ENCODE measurements at regions not wholly inside any gene's neighbourhood (a gene's known extent, or its start where the extent isn't known, plus 50 kb on each side); places are given as distances from the start of the nearest gene placed in this dataset.
A peak's percentile ranks its signal among the peaks of the same experiment; 100 is the strongest.

DNA sequence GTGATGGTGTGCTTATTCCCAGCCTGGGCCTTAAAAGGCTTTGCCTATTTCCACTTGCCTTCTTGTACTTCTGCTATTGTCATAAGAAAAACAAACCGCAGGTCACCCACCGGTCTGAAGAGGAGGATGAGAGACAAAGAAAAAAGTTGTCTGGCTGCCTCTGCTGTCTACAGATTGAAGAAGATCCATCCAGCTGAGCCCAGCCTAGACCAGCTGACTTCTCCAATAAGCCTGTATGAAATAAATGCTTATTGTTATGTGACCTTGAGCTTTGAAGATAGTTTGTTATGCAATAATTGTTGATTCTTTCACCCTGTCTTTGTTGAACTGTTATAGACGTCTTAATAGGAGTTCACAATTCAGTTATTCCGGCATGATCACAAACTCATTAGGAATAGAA lies 223.8 kb upstream of the PRSS16 start:
- BruUV-seq (replicated peaks), result no TSS peak
- FAIRE-seq (no peak), ATAC-seq (no peak), DNase-seq (ENCODE audit: low spot score) (no peak)
- Histone ChIP-seq H3K4me2 (ENCODE audit: low read depth, low read length) (no peak overlapping the region), H3K27me3 (ENCODE audit: control insufficient read depth in 1 of 2, insufficient read depth in 2 of 2, low read length in 2 of 2) (no peaks in the 10 kb centered on the region), H3K9ac (ENCODE audit: insufficient read depth, low read depth, low read length) (no peak overlapping the region), H2AFZ (ENCODE audit: low read length) (no peak overlapping the region), H3K9me3 (ENCODE audit: low read length) (no peaks in the 10 kb centered on the region; the same call in 1 of the 2 replicates), H3K4me1 (ENCODE audit: insufficient read depth, low read length) (no peaks in the 10 kb centered on the region), H3K36me3 (replicated peaks in 1 of 2; ENCODE audit: control insufficient read depth in 1 of 2, insufficient read depth in 2 of 2, low read length in 2 of 2) (no peaks in the 10 kb centered on the region), H3K27ac (ENCODE audit: extremely low read length, insufficient read depth, low read length) (no peak overlapping the region), H3K4me3 (replicated peaks in 1 of 3; ENCODE audit: insufficient read depth in 1 of 3, low read depth in 2 of 3, low read length in 3 of 3) (no peak overlapping the region), H4K20me1 (ENCODE audit: insufficient read depth, low read length) (no peaks in the 10 kb centered on the region), H3K79me2 (ENCODE audit: insufficient read depth, low read length) (no peaks in the 10 kb centered on the region)
- POLR2A ChIA-PET, result no interaction called here
- TF ChIP-seq GABPA (IDR thresholded peaks at IDR 0.05; ENCODE audit: low read depth, low read length) (no peak), GABPA (CRISPR knock-in tag; IDR thresholded peaks at IDR 0.05; ENCODE audit: low read depth) (no peak), FOXK2 (IDR thresholded peaks at IDR 0.05) (no peak), SIX1 (CRISPR knock-in tag; IDR thresholded peaks at IDR 0.05; ENCODE audit: borderline replicate concordance) (no peak), HDAC1 (CRISPR knock-in tag; IDR thresholded peaks at IDR 0.05) (no peak), MIXL1 (CRISPR knock-in tag; IDR thresholded peaks at IDR 0.05) (no peak), ZNF792 (CRISPR knock-in tag; IDR thresholded peaks at IDR 0.05) (no peak), SP4 (CRISPR knock-in tag; IDR thresholded peaks at IDR 0.05) (no peak), CEBPB (IDR thresholded peaks at IDR 0.05; ENCODE audit: borderline replicate concordance, low read depth, low read length) (0 out of 2 replicates have a peak, but pooled peaks have one; percentile 46), SMAD3 (CRISPR knock-in tag; IDR thresholded peaks at IDR 0.05) (no peak), ZNF331 (CRISPR knock-in tag; IDR thresholded peaks at IDR 0.05) (peak; percentile 99), DNMT1 (CRISPR knock-in tag; IDR thresholded peaks at IDR 0.05) (no peak)
- 38% methylated on average over 4 of the region's 4 CpGs for WGBS (ENCODE audit: low lambda C conversion rate)
- intact Hi-C loops (cut with micrococcal nuclease; ENCODE audit: unreplicated experiment), result no loop called here
- in situ Hi-C loops (cut with HindIII; ENCODE audit: extremely low pct_ligation_motif_present, low pct_unique_long_range_greater_than_20kb), result no loop called here
- CTCF ChIA-PET (ENCODE audit: low intra/inter-chr PET ratio, low total read pairs), result no interaction called here

DNA sequence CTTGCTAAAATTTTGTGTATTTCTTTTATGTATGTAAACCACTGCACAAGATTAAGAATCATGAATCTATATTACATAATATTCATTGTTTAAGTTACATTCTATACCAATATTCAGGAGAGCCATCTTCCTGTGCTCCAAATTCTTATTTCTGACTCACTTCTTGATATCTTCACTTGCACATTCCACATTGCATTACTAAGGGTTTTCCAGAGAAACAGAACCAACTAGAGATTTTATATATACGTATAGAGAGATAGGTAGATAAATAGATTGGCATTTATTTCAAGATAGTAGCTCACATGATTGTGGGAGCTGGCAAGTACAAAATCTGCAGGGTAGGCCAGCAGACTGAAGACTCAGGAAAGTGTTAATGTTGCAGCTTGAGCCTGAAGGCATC lies 222.2 kb upstream of the PRSS16 start:
- Histone ChIP-seq H3K36me3 (replicated peaks in 1 of 2; ENCODE audit: control insufficient read depth in 1 of 2, insufficient read depth in 2 of 2, low read length in 2 of 2) (no peaks in the 10 kb centered on the region), H3K9me3 (ENCODE audit: low read length) (no peaks in the 10 kb centered on the region; the same call in 1 of the 2 replicates), H3K27ac (ENCODE audit: extremely low read length, insufficient read depth, low read length) (no peak overlapping the region), H4K20me1 (ENCODE audit: insufficient read depth, low read length) (no peaks in the 10 kb centered on the region), H3K4me3 (replicated peaks in 1 of 3; ENCODE audit: insufficient read depth in 1 of 3, low read depth in 2 of 3, low read length in 3 of 3) (no peak overlapping the region), H3K4me2 (ENCODE audit: low read depth, low read length) (no peak overlapping the region), H3K27me3 (ENCODE audit: control insufficient read depth in 1 of 2, insufficient read depth in 2 of 2, low read length in 2 of 2) (no peaks in the 10 kb centered on the region), H3K9ac (ENCODE audit: insufficient read depth, low read depth, low read length) (no peak overlapping the region), H2AFZ (ENCODE audit: low read length) (no peak overlapping the region), H3K4me1 (ENCODE audit: insufficient read depth, low read length) (no peaks in the 10 kb centered on the region), H3K79me2 (ENCODE audit: insufficient read depth, low read length) (no peaks in the 10 kb centered on the region)
- no peak for FAIRE-seq
- intact Hi-C loops (cut with micrococcal nuclease; ENCODE audit: unreplicated experiment), result no loop called here
- CTCF ChIA-PET (ENCODE audit: low intra/inter-chr PET ratio, low total read pairs), result no interaction called here
- no TSS peak for BruUV-seq (replicated peaks)
- POLR2A ChIA-PET, result no interaction called here
- WGBS (ENCODE audit: low lambda C conversion rate), result 38% methylated on average over 1 of the region's 1 CpG
- no peak for ATAC-seq
- TF ChIP-seq, protein P1, sequence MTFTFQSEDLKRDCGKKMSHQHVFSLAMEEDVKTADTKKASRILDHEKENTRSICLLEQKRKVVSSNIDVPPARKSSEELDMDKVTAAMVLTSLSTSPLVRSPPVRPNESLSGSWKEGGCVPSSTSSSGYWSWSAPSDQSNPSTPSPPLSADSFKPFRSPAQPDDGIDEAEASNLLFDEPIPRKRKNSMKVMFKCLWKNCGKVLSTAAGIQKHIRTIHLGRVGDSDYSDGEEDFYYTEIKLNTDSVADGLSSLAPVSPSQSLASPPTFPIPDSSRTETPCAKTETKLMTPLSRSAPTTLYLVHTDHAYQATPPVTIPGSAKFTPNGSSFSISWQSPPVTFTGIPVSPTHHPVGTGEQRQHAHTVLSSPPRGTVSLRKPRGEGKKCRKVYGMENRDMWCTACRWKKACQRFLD (CRISPR knock-in tag; IDR thresholded peaks at IDR 0.05; ENCODE audit: borderline replicate concordance), result no peak
- no peak for TF ChIP-seq ZNF3 (CRISPR knock-in tag; IDR thresholded peaks at IDR 0.05)
- no peak for TF ChIP-seq HNRNPK (IDR thresholded peaks at IDR 0.05; ENCODE audit: low read depth, low read length, poor library complexity, severe bottlenecking)
- in situ Hi-C loops (cut with HindIII; ENCODE audit: extremely low pct_ligation_motif_present, low pct_unique_long_range_greater_than_20kb), result no loop called here
- no peak for DNase-seq (ENCODE audit: low spot score)

Data from HepG2 (cell line).